HepG2 (cell line): ENCODE measurements at regions not wholly inside any gene's neighbourhood (a gene's known extent, or its start where the extent isn't known, plus 50 kb on each side); places are given as distances from the start of the nearest gene placed in this dataset.

Source experiments
- ATAD3A ChIP-seq: sonication (generic); formaldehyde crosslinking; IDR thresholded peaks from 2 replicates; pipeline ENCODE4 v1.4.0; 2020; ENCODE audit warnings: missing genetic modification reagents
- ELF4 ChIP-seq: sonication (generic); formaldehyde crosslinking; IDR thresholded peaks from 2 replicates; pipeline ENCODE4 v1.5.0; 2020; ENCODE audit warnings: missing genetic modification reagents, mild to moderate bottlenecking, moderate library complexity, borderline replicate concordance
- FOXM1 ChIP-seq: sonication (generic); formaldehyde crosslinking; IDR thresholded peaks from 2 replicates; pipeline ENCODE4 v1.5.0; 2020; ENCODE audit warnings: missing genetic modification reagents
- MAFK ChIP-seq, 2 experiments: IDR thresholded peaks in 1 of 2; conservative IDR thresholded peaks in 1 of 2; 2 replicates each; pipeline ENCODE4 v1.6.1; 2011; ENCODE audit warnings: improper control_type of control experiment in 2 of 2, low read length in 2 of 2
- MYC ChIP-seq: sonication (generic); formaldehyde crosslinking; IDR thresholded peaks from 2 replicates; pipeline ENCODE4 v1.9.0; 2021; ENCODE audit warnings: missing genetic modification reagents, borderline replicate concordance
- ZNF589 ChIP-seq: sonication (generic); formaldehyde crosslinking; conservative IDR thresholded peaks from 2 replicates; pipeline ENCODE4 v1.8.0; 2022; ENCODE audit warnings: mild to moderate bottlenecking, moderate library complexity, missing genetic modification reagents
- TF ChIP-seq, protein P1 (sequence below): IDR thresholded peaks from 2 replicates; pipeline ENCODE4 v1.6.1; 2016; ENCODE audit warnings: low read depth, borderline replicate concordance
- TF ChIP-seq, protein P2 (sequence below): sonication (generic); formaldehyde crosslinking; IDR thresholded peaks from 2 replicates; pipeline ENCODE4 v1.8.1; 2023; ENCODE audit warnings: mild to moderate bottlenecking, missing genetic modification reagents

DNA sequence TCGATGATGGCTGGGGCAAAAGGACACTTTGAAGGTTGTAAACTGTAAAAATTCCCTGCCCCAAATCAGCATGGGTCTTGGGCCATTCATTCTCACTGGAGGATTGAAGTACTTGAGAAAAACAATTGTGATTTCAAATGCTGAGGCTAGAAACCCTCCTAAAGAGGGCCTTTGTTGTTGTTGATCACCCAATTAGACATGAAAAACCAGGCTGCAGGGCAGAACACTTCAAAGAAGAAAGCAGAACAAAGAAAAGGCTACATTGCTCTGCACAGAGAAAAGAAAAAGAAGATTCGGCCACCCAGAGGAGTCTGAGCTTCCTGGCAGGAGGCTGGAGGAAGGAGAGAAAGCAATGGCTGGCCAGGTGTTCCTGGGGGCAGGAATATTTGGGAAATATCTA lies 143.1 kb downstream of the NPY start:
- TF ChIP-seq ATAD3A (no peak), ELF4 (CRISPR knock-in tag) (no peak), MAFK (conservative IDR thresholded peaks at IDR 0.05 in 1 of 2, IDR thresholded peaks at IDR 0.05 in 1 of 2; ENCODE audit: low read length in 2 of 2) (no peak), ZNF589 (CRISPR knock-in tag) (no peak), FOXM1 (CRISPR knock-in tag) (no peak), MYC (CRISPR knock-in tag) (no peak)
- TF ChIP-seq, protein P1, sequence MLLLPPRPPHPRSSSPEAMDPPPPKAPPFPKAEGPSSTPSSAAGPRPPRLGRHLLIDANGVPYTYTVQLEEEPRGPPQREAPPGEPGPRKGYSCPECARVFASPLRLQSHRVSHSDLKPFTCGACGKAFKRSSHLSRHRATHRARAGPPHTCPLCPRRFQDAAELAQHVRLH (CRISPR knock-in tag), result no peak
- TF ChIP-seq, protein P2, sequence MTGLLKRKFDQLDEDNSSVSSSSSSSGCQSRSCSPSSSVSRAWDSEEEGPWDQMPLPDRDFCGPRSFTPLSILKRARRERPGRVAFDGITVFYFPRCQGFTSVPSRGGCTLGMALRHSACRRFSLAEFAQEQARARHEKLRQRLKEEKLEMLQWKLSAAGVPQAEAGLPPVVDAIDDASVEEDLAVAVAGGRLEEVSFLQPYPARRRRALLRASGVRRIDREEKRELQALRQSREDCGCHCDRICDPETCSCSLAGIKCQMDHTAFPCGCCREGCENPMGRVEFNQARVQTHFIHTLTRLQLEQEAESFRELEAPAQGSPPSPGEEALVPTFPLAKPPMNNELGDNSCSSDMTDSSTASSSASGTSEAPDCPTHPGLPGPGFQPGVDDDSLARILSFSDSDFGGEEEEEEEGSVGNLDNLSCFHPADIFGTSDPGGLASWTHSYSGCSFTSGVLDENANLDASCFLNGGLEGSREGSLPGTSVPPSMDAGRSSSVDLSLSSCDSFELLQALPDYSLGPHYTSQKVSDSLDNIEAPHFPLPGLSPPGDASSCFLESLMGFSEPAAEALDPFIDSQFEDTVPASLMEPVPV (CRISPR knock-in tag), result no peak
